ENCODE measurements at regions not wholly inside any gene's neighbourhood (a gene's known extent, or its start where the extent isn't known, plus 50 kb on each side); places are given as distances from the start of the nearest gene placed in this dataset.
"Not testable (repeated sequence)": the region's sequence is repeated elsewhere in the genome, so short reads cannot be mapped to it uniquely, and the experiment has no call there.

DNA sequence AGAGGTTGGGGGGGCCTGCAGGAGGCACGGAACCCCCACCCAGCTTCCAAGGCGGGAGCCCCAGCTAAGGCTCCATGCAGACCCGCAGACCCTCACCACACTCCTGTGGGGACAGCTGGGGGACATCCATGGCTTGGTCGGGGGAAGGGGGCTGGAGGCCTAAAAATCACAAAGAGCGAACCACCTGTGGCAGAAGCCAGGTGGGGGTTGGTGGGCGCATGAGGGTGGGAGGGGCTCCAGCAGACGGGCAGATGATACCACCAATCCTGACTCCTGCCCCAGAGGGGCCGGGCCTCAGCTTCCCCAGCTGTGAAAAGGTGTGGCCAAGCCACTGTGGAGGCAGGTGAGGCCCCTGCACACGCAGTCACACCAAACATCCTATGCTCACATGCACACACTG, 111.6 kb downstream of the FAM53A start:
- DNase-seq, result no peak

DNA sequence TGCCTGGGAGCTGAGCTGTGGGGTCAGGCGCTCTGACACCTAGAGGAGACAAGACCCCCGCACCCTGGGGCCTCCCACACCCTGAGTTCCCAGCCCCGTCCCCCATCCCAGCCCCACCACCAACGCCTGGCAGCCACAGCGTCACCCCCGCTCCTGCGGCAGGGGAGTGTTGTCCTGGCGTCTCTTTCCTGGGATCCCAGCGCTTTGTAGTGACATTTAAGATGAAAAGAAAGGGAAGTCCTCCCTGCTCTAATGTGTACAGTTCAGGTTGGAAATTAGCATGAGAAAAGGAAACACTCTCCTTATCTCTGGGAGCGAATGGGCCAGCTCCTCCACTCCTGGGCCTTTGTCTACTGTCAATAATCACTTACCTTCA, 112.1 kb downstream of the FAM53A start:
- DNase-seq, result no peak

DNA sequence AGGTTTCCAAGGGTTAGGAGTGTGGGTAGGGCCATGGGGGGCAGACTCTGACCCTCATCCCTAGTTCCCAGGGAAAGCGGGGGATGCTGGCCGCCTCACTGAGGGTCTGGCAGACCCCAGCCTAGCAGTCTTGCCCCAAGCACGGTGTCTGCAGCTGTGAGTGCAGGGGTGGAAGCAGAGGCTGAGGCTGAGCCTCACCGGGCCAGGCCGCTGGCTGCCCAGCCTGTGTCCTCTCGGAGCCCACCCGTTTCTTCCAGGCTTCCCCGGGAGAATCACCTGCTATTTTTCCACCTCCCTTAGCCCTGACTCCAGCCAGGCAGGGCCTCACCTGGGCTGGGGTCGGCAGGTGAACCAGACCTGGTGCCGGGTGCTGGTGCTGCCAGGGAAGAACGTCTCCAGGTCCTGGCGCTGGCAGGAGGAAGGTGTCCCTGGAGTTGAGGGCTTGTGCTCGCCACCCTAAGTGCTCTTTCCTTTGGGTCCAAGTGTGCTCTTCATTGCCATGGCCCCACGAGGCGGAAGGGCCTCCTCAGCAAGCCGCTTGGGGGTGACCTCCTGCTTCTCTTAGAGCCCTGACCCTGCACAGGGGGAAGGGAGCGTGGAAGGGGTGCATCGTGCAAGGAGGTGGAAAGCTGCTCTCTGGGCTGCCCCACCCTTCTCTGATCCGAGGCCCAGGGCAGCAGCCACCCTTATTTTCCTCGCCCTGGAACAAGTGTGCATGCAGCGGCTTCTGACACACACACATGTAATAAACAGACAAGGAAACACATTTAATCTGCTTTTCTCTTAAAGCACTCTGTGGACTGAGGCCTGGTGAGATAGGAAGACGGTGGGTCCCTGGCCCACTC, 112.7 kb downstream of the FAM53A start:
- DNase-seq, result no peak

DNA sequence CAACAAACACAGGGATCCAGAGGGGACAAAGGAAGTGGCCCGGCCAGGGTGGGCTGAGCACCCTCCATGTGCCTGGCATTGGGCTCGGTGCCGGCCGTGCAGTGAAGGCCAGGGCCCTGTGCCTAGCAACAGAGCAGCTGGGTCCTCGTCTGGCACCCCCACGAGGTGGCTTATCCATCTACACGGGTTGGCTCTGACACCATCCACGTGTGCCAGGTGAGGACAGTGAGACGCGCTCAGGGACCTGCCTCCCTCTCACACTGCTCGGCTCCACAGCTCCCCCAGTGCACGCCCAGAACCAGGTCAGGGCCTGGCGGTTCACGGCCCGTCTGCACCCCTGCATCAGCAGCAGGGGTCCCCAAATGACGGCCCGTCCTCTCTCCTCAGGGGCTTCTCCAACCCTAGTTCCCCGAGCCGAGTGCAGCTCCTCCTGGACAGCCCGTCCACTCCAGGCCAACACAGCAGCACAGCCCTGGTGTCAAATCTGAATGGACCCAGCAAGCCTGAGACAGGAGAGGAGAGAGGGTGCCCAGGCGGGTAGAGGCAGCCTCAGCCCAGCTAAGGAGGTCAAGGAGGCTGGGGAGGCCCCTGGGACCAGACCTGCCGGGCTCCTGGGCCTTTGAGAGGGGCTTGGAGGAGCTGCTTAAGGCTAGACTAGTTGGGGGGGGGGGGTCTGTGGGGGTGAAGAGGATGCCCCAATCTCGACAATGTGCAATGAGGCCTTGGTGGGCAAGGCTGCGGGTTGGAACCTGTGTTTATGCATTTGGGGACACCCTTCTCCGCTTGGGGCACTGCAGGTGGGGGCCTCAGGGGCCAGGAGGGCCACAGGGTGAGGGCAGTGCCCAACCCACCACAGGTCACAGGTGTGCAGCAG, 113.6 kb downstream of the FAM53A start:
- no peak for DNase-seq

DNA sequence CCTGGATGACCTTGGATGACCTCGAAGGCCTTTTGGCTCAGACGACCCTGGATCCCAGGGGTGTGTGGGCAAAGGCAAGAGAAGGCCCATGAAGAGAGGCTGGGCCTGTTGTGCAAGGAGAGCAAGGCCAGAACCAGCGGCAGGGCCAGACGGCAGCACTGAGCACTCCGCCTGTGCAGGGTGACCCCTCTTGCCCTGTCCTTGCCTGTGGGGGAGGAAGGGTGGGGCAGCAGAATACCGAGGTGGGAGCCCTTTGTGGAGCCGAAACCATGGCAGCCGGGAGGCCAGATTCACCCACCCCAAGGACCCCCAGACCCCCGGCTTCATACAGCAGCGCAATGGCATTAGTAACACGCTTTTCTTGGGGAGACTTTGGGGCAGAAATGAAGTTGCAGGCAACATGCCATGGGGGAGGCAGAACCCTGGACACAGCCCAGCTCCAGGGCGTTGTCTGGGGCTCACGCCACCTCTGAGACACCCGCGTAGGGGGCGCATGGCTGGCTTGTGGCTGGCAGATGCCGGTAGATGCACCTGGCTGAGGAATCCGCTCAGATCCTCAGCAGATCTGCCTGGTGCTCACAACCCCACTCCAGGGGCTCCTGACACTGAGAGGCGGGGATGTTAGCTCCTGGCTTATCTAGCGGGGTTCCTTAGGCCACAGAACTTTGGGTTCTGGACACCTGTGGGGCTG, 114.5 kb downstream of the FAM53A start:
- no peak for DNase-seq

DNA sequence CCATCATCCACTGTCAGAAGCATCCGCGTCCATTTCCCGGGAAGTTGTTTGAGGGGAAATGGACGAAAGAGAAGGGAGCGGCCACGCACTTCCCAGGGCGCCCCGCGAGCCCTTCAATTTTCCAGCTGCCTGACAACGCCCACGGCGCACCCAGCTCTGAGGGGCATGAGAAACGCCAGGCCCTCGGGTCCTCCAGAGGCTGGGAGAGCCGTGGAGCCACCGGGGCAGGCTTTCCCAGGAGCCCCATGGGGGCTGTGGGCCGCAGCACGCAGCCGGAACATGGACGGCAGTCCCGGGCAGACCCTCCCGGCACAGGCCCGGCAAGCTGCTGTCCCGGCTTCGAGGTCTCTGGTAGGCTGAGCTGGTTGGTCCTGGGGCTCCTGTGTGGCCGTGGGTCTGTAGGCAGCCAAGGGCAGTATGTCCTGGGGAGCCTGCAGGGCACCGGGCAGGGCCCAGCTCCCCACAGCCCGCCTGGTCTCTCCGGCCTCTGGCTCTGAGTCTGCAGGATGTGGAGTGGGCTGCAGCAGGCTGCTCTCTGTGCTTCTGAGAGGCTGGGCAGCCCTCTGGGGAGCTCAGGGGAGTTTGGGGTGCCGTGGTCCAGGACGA, 115.2 kb downstream of the FAM53A start:
- DNase-seq, result no peak

DNA sequence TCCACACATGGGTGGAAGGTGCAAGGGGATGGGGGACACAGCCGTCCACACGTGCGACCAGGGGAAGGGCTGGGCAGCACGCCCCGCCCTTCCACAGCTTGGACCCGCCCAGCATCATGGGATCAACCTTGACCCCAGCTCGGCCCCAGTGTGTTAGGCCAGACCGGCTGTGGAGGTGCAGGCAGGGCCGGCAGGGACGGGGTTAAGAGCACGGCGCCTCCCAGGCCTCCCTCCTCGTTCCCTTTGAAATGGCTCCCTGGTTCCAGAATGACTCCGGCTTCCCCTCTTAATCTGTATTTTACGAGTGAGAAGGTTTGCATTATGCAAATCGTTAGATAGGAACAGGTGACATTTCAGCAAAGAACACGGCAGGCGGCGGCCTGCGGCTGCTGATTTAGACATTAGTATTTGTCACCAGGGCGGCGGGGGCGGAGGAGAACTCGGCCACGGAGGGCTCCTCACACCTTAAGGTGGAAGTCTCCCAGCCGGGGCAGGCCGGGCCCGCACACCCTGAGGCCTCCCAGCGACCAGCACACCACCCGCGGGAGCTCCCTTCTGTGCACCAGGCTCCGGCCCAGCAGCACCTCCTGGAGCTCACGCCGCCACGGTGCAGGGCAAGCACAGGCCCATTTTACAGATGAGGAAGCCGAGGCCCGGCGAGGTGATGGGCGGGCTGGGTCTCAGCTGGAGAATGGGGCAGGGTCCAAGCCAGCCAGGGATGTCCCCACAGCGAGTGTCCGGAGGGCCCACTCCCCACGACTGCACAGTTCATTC, 116.1 kb downstream of the FAM53A start:
- no peak for DNase-seq

DNA sequence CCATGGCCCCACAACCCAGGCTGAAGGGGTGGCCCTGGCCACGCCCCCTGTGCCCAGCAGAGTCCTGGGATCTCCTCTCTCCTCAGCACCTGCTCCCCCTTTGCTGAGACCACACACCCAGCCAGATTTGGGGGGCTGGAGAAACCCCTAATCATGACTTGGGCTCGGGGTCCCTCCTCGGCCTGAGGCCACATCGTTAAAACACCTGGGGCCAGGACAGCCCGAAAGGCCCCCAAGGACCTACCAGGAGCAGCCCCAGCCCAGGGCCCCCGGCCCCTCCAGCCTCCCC, 116.7 kb downstream of the FAM53A start:
- no peak for DNase-seq

DNA sequence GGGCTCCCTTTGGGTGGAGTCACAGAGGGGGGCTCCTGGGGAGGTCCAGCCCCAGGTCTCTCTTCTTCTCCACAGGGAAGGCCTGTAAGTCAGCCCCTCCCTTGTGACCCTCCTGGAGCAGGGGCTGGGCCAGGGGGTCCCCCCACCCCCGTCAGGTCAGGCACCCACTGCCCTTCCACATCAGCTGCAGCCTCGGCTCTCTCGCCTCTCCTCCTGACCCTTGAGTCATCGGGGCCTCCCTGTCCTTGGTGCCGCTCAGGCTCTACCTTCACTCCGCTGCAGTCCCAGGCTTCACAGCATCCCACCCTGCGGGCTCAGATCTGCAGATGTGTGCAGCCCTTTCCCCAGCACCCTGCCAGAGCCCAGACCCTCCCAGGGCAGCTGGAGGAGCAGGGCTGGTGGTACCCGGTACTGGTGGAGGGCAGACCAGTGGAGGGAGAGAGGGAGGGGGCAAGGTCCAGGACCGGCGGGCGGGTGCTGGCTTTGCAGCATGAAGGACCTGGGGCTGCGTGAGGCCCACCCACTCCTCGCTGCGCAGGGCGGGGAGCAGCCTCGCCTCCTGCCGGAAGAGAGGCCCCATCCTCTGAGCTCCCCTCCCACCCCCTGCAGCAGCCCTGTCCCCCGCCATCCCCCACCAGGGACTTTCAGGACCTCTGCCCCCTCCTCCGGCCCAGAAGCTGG, 117.1 kb downstream of the FAM53A start:
- no peak for DNase-seq

DNA sequence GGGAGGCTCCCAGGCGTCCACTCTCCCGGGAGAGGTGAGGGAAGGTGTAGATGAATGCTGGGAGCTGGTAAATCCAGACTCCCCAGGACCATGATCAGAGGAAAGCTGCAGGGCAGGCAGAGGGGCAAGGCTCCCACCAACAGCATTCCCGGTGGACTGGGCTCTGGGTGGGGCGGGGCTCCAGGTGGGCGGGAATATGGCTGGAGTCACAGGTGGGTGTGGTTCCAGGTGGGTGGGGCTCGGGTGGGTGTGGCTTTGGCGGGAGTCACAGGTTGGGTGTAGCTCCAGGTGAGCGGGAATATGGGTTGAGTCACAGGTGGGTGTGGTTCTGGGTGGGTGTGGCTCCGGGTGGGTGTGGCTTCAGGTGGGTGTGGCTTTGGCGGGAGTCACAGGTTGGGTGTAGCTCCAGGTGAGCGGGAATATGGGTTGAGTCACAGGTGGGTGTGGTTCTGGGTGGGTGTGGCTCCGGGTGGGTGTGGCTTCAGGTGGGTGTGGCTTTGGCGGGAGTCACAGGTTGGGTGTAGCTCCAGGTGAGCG, 117.7 kb downstream of the FAM53A start:
- DNase-seq, result not testable (repeated sequence)

DNA sequence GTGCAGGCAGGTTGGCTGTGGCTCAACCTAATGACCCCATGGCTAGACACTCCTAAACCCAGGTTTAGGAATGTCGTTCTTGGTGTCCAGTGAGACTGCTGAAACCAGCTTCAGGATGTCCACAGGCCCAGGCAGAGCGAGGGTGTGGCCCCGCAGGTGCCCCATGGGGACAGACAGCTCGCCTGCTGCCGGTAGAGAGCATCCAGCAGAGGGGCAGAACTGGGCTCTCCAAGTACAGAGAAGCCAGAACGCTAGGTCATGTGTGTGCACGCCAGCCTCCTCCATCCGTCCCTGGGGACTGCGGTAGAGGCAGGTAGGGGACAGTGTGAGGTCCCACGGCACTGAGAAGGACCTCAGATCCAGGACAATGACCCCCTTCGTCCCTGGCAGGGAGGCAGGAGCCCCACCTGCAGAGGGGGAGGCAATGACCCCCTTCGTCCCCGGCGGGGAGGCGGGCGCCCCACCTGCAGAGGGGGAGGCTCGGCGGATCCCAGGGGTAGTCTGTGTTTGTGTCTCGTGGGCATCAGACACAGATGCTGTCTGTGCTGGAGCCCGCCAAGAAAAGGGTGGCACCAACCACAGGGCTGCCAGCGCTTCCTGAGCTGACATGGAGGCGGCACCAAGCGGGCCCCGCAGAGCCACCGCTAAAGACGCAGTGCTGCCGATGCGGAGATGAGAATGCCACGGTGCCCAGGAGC, 118.4 kb downstream of the FAM53A start:
- no peak for DNase-seq

DNA sequence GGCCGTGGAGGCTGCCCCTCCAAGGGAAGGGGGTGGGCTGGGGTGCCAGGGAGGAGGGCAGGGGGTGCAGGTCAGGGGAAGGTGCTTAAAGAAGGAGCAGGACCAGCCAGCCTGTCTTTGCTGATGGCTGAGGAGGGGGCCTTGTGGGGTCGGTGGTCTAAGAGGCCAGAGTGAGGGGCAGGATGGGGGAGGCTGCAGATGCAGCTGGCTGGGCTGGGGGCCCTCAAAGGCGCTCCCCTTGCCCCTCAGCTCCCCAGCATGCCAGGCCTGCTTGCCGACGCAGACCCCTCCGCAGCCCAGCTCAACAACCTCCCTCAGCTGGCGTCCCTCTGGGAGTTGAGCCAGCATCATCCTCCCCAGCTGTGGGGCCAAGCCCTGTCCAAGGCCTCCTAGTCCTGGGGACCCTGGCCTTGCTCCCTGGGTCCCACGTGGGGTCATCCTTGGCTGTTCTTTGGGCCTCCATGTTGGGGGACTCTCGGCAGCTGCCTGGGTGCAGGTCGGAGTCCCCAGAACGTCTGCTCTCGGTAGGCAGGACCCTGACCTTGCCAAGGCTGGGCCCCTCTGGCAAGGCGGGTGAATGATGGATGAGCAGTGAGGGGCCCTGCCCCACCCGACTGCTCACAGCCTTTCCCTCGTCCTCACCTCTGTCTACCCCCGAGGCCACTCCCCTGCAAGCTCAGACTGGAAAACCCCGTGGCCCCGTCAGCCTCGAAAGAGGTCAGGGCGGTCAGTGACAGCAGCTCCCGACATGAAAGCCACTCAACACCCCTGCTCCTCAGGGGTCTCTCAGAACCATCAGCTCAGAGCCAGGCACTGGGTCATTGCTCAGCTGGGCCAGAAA, 119.4 kb downstream of the FAM53A start:
- no peak for DNase-seq

DNA sequence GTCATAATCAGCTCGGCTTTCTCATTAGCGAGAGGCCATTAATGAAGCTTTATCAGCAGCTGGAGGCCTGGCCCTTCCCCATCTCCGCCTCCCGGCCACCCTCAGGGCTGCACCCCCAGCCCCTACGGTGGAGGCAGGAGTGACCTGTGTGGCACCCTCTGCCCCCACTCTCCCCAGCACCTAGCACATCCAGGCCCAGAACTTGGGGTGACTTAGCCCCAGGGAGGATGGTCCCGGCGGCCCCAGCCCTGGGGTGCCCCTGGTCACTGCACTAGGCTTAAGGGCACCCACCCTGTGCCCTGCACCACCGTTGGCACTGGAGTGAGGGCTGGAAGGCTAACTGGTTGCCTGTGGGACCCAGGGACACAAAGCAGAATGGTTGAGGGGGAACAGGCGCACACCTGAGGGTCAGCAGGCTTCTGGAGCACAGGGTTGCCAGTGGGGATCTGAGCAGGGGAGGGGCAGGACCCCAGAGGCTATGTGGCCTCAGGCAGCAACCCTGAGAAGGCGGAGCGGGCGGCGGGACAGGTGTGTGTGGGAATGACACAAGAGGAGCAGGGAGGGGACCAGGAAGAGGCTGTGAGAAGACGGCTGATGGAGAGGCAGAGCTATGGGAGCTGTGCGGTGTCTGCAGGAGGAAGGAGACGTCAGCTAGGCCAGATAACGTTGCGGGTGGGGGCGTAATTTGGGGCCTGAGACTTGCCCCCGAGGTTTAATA, 120.2 kb downstream of the FAM53A start:
- DNase-seq, result no peak

DNA sequence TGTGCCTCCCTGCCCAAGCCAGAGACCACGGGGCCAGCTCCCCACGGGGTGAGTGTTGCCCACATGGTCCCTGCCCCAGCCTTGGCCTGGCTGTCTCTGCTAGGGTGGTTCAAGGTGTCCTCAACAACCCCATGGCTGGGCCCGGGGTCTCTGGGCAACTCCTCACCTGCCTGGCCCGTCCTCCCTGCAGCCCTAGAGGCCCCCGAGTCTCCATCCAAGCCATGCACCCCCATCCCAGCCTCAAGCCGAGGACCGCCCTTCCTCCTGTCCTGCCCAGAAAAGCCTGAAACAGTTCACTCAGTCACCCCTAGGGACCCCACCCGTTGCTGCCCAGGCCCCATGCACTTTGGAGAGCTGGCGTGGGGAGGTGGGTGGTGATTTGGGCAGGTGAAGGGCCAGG, 120.9 kb downstream of the FAM53A start:
- DNase-seq, result no peak

DNA sequence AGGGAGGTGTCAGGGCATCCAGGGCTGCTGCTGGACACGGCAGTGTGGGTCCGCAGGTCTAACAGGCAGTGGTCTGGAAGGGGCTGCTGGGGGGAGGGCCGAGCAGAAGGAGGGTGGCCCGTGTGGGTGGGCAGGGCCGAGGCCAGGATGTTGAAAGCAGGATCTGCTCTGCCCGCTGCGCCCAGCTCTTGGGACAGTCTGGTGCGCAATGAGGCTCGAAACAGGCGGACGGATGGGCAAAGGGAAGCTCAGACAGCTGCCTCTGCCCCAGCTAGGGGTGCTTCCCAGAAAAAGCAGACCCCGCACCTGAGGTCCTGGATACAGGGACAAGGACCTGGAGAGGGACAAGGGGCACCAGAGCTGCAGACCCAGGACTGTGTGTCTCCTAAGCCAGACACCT, 121.3 kb downstream of the FAM53A start:
- no peak for DNase-seq

DNA sequence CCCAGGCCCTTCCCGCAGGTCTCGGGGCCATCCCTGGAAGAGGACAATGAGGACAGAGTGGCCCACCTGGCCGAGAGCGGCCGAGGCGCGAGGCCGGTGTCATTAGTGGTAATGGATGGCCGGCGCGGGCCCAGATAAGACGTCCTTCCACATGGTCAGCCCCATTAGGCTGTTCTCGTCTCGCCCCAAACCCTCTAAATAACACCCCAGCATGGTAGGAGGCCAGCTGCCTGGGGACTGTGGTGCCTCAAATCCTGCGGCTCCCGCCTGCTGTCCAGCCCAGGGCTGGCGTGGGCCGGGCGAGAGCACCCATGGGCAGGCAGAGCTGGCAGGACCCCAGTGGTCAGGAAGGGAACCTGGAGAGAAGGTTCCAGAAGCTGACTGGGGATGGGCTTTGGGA, 121.7 kb downstream of the FAM53A start:
- no peak for DNase-seq

DNA sequence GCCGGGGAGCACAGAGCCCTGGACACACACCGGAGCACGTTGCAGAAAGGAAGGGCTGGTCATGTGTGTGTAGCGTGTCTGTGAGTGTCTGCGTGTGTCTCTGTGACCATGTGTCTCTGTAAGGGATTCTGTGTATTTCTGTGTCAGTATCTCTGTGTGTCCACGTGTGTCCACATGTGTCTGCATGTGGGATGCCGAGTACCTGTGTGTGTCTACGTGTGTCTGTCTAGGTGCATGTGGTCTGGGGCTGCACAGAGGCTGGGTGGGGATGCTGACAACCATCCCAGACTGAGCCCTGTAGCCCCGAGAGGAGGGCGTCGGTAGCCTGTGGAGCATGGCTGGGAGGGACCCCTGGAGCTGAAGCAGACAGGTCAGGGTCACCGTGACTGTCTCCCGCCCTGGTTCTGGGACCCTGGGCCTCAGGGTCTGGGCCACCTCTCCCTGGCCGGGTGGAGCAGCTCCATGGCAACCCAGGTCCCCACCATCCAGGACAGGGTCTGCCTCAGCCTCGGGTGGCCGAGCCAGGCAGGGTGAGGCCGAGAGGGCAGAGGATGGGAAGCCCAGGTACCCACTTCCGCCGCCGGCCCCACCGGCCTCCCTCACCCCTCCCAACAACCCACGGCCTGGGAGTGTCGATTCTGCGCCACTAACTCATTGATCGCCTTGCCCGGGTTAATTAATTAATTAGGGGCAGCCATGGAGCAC, 122.7 kb downstream of the FAM53A start:
- no peak for DNase-seq

DNA sequence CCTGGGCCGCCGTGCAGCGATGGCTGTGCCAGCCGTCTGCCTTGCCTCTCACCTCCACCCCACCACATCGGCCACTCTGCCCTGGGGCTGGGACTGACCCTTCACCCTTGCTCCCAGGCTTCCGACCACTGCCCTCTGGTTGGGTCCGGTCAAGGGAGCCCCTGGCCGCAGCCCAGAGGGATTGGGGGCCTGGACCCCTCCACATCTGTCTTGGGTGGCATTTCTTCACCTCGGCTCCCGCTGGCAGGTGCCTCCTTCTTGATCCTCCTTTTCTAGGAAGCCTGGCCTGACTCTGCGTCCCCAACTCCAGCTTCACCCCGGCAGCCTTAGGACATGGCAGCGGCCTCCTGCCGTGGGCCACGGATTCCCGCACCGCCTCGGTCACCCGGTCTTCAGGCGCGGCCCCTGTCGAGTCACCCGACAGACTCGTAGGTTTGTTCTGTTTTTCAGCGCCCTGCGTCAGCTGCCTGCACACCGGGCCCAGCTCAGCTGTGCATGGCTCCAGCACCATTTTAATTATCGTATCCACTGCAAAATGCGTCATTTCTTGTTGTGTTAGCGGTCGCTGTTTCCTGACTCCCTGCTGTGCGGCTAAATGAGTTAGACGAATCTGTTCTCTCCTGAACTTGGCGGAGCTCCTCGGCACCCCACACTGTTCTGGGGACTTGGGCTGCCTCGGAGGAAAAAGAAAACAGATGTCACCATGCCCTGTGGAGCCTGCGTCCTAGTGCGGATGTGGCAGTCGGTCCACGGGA, 124.0 kb downstream of the FAM53A start:
- DNase-seq, result no peak

Measured in hippocampal formation (tissue), 2 donors.